ENCODE measurements at regions not wholly inside any gene's neighbourhood (a gene's known extent, or its start where the extent isn't known, plus 50 kb on each side); places are given as distances from the start of the nearest gene placed in this dataset.
A peak's percentile ranks its signal among the peaks of the same experiment; 100 is the strongest.

GRCh38 chr9:29714860-29715259 is 2141.6 kb upstream of the C9orf72 start:
- no peaks in the 10 kb centered on the region for H3K27me3 ChIP-seq (replicated peaks in 1 of 4; ENCODE audit: control insufficient read depth in 3 of 4, extremely low read depth in 1 of 4, insufficient read depth in 3 of 4, low read length in 3 of 4)
- no peak overlapping the region for H4K91ac ChIP-seq (replicated peaks; ENCODE audit: insufficient read length, low read length)
- ChIA-PET CTCF (ENCODE audit: partially characterized antibody) (no interaction called here), POLR2A (ENCODE audit: partially characterized antibody) (no interaction called here)
- H3K4ac ChIP-seq (replicated peaks; ENCODE audit: insufficient read length, low read depth, low read length) = no peak overlapping the region
- no peak overlapping the region for H3K23ac ChIP-seq (ENCODE audit: insufficient read length)
- H3K27ac ChIP-seq (ENCODE audit: low read depth, low read length) = no peak overlapping the region
- H3K4me1 ChIP-seq (replicated peaks in 1 of 4; ENCODE audit: control insufficient read depth in 3 of 4, insufficient read depth in 4 of 4, low read length in 3 of 4) = 0 out of 7 replicates have a peak, but pooled peaks cover 0 to 6% (median 0%) of the 10 kb centered on the region in 4 experiments
- H2BK120ac ChIP-seq (replicated peaks; ENCODE audit: low read depth, low read length) = no peak overlapping the region
- no peak overlapping the region for H3K9ac ChIP-seq (replicated peaks in 1 of 4; ENCODE audit: extremely low read depth in 1 of 4, low read depth in 3 of 4, low read length in 3 of 4)
- no peaks in the 10 kb centered on the region for H3K79me1 ChIP-seq (ENCODE audit: low read depth, low read length)
- H2BK5ac ChIP-seq (ENCODE audit: low read depth, low read length) = no peak overlapping the region
- WGBS, 2 experiments (ENCODE audit: extremely low coverage in 1 of 2, insufficient coverage in 1 of 2, insufficient read length in 1 of 2, insufficient replicate concordance in 2 of 2, low coverage in 1 of 2, low lambda C conversion rate in 2 of 2, missing lambda C conversion rate in 1 of 2) = 50% methylated on average over 2 of the region's 2 CpGs; no CpG with 5 or more reads in 1 of the 2 experiments
- H4K5ac ChIP-seq (ENCODE audit: insufficient read length, low read depth, low read length) = no peak overlapping the region
- H3K23me2 ChIP-seq (ENCODE audit: low read depth, low read length) = no peaks in the 10 kb centered on the region
- FAIRE-seq (no peak), DNase-seq (ENCODE audit: low read depth in 1 of 2, low spot score in 2 of 2) (no peak)
- H3K14ac ChIP-seq (ENCODE audit: insufficient read length) = no peak overlapping the region
- TF ChIP-seq FOSL1 (IDR thresholded peaks at IDR 0.05; ENCODE audit: insufficient read depth, low read depth, low read length) (no peak), BCL11A (IDR thresholded peaks at IDR 0.05; ENCODE audit: low read depth in 2 of 2, low read length in 2 of 2) (no peak), TEAD4 (IDR thresholded peaks at IDR 0.05; ENCODE audit: low read depth, low read length) (no peak), RAD21 (IDR thresholded peaks at IDR 0.05 in 1 of 2, conservative IDR thresholded peaks at IDR 0.05 in 1 of 2; ENCODE audit: low read depth in 2 of 2, low read length in 2 of 2) (no peak), KDM4A (IDR thresholded peaks at IDR 0.05; ENCODE audit: low read depth, low read length, severe bottlenecking) (no peak), TAF1 (IDR thresholded peaks at IDR 0.05; ENCODE audit: low read depth, low read length) (no peak), CEBPB (IDR thresholded peaks at IDR 0.05; ENCODE audit: low read depth, low read length) (no peak), EGR1 (IDR thresholded peaks at IDR 0.05; ENCODE audit: borderline replicate concordance, low read depth, low read length) (no peak), RBBP5 (IDR thresholded peaks at IDR 0.05; ENCODE audit: borderline replicate concordance, low read depth, low read length) (no peak), MAX (IDR thresholded peaks at IDR 0.05) (no peak), MAFK (IDR thresholded peaks at IDR 0.05; ENCODE audit: low read depth, low read length) (no peak), SIRT6 (IDR thresholded peaks at IDR 0.05; ENCODE audit: low read length) (no peak)
- H3K36me3 ChIP-seq (ENCODE audit: control insufficient read depth in 2 of 4, insufficient read depth in 4 of 4, low read length in 3 of 4) = no peaks in the 10 kb centered on the region
- no peaks in the 10 kb centered on the region for H3K79me2 ChIP-seq (ENCODE audit: control insufficient read depth in 1 of 2, insufficient read depth in 2 of 2, low read length in 2 of 2)
- H3K56ac ChIP-seq (replicated peaks; ENCODE audit: insufficient read length, low read depth, low read length) = no peak overlapping the region
- no peak overlapping the region for H2AK5ac ChIP-seq (ENCODE audit: low read depth, low read length)
- H4K20me1 ChIP-seq (replicated peaks in 1 of 2; ENCODE audit: control insufficient read depth in 1 of 2, insufficient read depth in 2 of 2, low read length in 2 of 2) = no peaks in the 10 kb centered on the region
- H4K8ac ChIP-seq (ENCODE audit: extremely low read depth, insufficient read depth, low read length) = no peak overlapping the region
- 0 out of 2 replicates have a peak overlapping the region, but pooled peaks have one; percentile 63 for H2AFZ ChIP-seq (ENCODE audit: low read length)
- H3K4me2 ChIP-seq (ENCODE audit: insufficient read depth in 1 of 2, low read depth in 2 of 2, low read length in 2 of 2) = peak overlapping the region in 1 of 2 experiments; percentile 20; a peak in 1 of 4 replicates
- H2BK15ac ChIP-seq (ENCODE audit: low read length) = no peak overlapping the region
- no peaks in the 10 kb centered on the region for H3K9me3 ChIP-seq (ENCODE audit: insufficient read depth in 2 of 2, low read depth in 1 of 2, low read length in 1 of 2)
- H2BK12ac ChIP-seq (ENCODE audit: low read depth, low read length) = no peak overlapping the region
- H2BK20ac ChIP-seq (ENCODE audit: low read length) = no peak overlapping the region
- no peak overlapping the region for H3K18ac ChIP-seq (ENCODE audit: extremely low read depth, low read length)
- H3K4me3 ChIP-seq (ENCODE audit: extremely low read depth in 1 of 4, insufficient read depth in 2 of 4, low read depth in 3 of 4, low read length in 4 of 4) = no peak overlapping the region
